ENCODE measurements at regions not wholly inside any gene's neighbourhood (a gene's known extent, or its start where the extent isn't known, plus 50 kb on each side); places are given as distances from the start of the nearest gene placed in this dataset.

DNA sequence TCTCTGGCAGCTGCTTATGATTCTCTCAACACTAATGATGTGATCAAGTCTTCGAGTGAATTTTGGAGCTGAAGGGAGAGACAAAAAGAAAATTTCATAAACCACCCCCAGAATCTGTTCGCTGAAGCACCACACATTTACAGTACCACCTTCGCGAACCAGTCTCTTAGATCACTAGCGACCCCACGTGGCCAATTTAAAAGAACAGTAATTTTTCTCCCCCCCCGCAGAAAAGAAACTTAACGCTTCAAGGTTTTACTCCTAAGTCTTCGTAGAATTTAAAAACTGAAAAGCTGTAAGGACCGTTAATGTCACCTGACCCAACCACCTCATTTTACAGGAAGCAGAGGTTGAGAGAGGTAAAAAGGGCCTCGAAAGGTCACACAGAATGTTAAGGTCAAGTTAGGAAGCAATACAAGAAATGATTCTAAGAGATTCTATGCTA, 187.5 kb downstream of the QDPR start:
- TF ChIP-seq POLR2A (IDR thresholded peaks at IDR 0.05): no peak
- TF ChIP-seq, protein P1, sequence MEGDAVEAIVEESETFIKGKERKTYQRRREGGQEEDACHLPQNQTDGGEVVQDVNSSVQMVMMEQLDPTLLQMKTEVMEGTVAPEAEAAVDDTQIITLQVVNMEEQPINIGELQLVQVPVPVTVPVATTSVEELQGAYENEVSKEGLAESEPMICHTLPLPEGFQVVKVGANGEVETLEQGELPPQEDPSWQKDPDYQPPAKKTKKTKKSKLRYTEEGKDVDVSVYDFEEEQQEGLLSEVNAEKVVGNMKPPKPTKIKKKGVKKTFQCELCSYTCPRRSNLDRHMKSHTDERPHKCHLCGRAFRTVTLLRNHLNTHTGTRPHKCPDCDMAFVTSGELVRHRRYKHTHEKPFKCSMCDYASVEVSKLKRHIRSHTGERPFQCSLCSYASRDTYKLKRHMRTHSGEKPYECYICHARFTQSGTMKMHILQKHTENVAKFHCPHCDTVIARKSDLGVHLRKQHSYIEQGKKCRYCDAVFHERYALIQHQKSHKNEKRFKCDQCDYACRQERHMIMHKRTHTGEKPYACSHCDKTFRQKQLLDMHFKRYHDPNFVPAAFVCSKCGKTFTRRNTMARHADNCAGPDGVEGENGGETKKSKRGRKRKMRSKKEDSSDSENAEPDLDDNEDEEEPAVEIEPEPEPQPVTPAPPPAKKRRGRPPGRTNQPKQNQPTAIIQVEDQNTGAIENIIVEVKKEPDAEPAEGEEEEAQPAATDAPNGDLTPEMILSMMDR (IDR thresholded peaks at IDR 0.05): peak; percentile 69 to 84 (median 78)
